Right kidney (tissue), 1 donor: ENCODE measurements at regions not wholly inside any gene's neighbourhood (a gene's known extent, or its start where the extent isn't known, plus 50 kb on each side); places are given as distances from the start of the nearest gene placed in this dataset.
A peak's percentile ranks its signal among the peaks of the same experiment; 100 is the strongest.

Source experiments
- DNase-seq: peaks from one replicate; pipeline ENCODE4 v3.0.0-alpha.2; 2016

GRCh38 chr17:77488531-77489238, 347.9 kb downstream of the SEC14L1 start:
- DNase-seq, result no peak

- DNase-seq, result no peak
These were observed 348.6 kb downstream of the SEC14L1 start for GRCh38 chr17:77489239-77489892.

- no peak for DNase-seq
These were observed 349.1 kb downstream of the SEC14L1 start for GRCh38 chr17:77489893-77490255.

GRCh38 chr17:77490361-77491183, 349.8 kb downstream of the SEC14L1 start:
- no peak for DNase-seq

- DNase-seq, result no peak
These were observed 351.2 kb downstream of the SEC14L1 start for GRCh38 chr17:77491921-77492445.

GRCh38 chr17:77492446-77493237, 351.9 kb downstream of the SEC14L1 start:
- DNase-seq, result no peak

GRCh38 chr17:77493238-77493820, 352.6 kb downstream of the SEC14L1 start:
- no peak for DNase-seq

GRCh38 chr17:77493901-77494663, 353.3 kb downstream of the SEC14L1 start:
- DNase-seq, result no peak

- peak; percentile 77 for DNase-seq
These were observed 354.1 kb downstream of the SEC14L1 start for GRCh38 chr17:77494664-77495435.

- no peak for DNase-seq
These were observed 354.8 kb downstream of the SEC14L1 start for GRCh38 chr17:77495575-77495974.

- no peak for DNase-seq
These were observed 355.6 kb downstream of the SEC14L1 start for GRCh38 chr17:77496401-77496801.

- no peak for DNase-seq
These were observed 356.2 kb downstream of the SEC14L1 start for GRCh38 chr17:77496831-77497577.

- no peak for DNase-seq
These were observed 356.8 kb downstream of the SEC14L1 start for GRCh38 chr17:77497578-77497934.

- no peak for DNase-seq
These were observed 357.4 kb downstream of the SEC14L1 start for GRCh38 chr17:77498091-77498741.

GRCh38 chr17:77498791-77499698, 358.3 kb downstream of the SEC14L1 start:
- no peak for DNase-seq

GRCh38 chr17:77499699-77500435, 359.1 kb downstream of the SEC14L1 start:
- no peak for DNase-seq

GRCh38 chr17:77501101-77501566, 360.4 kb downstream of the SEC14L1 start:
- DNase-seq, result no peak
